ENCODE measurements at regions not wholly inside any gene's neighbourhood (a gene's known extent, or its start where the extent isn't known, plus 50 kb on each side); places are given as distances from the start of the nearest gene placed in this dataset.

DNA sequence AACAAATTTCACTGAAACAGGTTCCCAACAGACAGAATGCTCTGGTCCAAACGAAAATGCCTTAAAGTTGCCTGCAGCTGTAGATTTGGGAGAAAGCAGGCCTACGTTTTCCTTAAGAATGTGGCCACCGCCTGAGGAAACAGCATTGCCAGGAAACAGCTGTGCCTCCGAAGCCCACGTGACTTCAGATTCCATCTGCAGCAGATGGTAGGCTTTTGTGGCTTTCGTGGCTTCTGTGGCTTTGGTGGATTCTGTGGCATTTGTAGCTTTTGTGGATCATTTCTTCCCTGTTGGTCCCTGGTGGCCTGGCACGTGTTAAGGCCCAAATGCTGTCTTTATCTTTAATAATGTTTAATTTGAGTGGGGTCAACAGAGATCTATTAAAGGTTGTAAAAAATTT lies 222.9 kb downstream of the TTLL2 start:
- no peak overlapping the region for H3K4me3 ChIP-seq (replicated peaks; ENCODE audit: low read depth, low read length)
- DNase-seq (ENCODE audit: low read depth): peak; percentile 51

DNA sequence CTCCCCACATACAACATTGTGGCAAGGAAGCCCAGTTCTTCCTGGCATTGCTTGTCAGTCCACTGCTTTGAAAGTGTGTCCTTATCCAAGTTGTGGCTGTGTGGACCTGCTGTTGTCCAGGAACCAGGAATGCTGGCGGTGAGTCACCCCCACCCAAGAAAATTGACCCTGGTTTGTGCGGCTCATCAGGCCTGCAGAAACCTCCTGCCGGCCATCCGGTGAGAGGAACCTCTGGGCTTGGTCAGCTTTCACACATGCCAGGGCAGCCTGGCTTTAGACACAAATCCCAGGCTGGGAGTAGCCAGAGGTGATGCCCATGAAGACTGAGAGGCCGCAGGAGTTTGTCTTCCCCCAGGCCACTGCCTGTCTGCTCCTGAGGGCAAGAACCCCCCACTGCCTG lies 223.6 kb downstream of the TTLL2 start:
- TF ChIP-seq, protein P1, sequence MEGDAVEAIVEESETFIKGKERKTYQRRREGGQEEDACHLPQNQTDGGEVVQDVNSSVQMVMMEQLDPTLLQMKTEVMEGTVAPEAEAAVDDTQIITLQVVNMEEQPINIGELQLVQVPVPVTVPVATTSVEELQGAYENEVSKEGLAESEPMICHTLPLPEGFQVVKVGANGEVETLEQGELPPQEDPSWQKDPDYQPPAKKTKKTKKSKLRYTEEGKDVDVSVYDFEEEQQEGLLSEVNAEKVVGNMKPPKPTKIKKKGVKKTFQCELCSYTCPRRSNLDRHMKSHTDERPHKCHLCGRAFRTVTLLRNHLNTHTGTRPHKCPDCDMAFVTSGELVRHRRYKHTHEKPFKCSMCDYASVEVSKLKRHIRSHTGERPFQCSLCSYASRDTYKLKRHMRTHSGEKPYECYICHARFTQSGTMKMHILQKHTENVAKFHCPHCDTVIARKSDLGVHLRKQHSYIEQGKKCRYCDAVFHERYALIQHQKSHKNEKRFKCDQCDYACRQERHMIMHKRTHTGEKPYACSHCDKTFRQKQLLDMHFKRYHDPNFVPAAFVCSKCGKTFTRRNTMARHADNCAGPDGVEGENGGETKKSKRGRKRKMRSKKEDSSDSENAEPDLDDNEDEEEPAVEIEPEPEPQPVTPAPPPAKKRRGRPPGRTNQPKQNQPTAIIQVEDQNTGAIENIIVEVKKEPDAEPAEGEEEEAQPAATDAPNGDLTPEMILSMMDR (IDR thresholded peaks at IDR 0.05; ENCODE audit: low read length, missing control alignments): no peak
- no peak overlapping the region for H3K4me3 ChIP-seq (replicated peaks; ENCODE audit: low read depth, low read length)
- no peak for DNase-seq (ENCODE audit: low read depth)

More for the DNA sequence above, 222.9 kb downstream of the TTLL2 start:
- TF ChIP-seq, protein P1 (IDR thresholded peaks at IDR 0.05; ENCODE audit: low read length, missing control alignments): no peak

DNA sequence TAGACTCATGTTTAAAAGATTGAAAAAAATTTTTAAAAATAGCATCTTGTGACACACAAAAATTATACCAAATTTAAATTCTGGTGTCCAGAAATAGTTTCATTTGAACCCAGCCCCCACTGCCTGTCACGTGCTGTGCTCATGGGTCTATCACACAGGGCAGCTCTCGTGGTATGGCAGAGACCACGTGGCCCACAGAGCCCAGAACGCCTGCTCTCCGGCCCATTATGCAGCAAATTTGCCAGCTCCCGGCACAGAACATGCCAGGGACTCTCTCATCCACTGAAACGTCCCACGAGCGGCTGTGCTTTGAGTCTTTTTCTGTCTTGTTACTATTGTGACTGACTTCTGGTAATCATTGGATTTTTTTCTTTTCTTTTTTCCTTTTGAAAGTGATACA lies 224.3 kb downstream of the TTLL2 start:
- TF ChIP-seq, protein P1 (IDR thresholded peaks at IDR 0.05; ENCODE audit: low read length, missing control alignments): no peak
- no peak for DNase-seq (ENCODE audit: low read depth)

DNA sequence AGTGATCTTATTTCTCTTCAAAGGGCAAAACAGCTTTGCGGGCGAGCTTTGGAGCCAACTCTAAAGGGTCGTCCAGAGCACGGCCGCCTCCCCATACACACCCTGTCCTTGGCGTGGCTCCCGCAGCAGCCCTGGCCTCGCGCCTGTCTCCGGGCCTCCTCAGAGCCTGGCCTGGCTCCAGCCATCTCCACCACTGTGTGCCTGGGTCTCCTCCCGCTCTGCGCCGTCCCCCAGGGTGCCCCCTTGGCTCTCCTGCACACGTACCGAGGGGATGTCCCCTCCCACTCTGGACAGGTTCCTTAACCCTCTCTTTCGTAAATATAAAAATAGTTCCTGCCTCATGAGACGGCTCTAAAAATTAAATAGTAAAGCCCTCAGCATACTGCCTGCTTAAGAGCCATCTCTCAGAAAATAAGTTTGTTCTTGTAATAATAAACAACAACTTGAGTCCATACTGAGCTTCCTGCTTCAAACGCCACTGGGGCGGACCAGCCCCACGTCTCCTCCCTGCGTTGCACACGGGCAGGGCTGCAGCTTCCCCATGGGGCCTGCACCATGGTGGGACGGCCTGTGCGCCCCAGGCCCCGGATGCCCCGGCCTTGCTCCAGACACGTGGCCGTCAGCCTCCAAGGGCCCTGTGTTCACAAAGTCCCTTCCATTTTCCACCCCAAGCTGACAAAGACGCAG lies 226.2 kb downstream of the TTLL2 start:
- DNase-seq (ENCODE audit: low read depth): peak; percentile 51
- no peak overlapping the region for H3K4me3 ChIP-seq (replicated peaks; ENCODE audit: low read depth, low read length)
- TF ChIP-seq, protein P1 (IDR thresholded peaks at IDR 0.05; ENCODE audit: low read length, missing control alignments): no peak

More for the DNA sequence above, 224.3 kb downstream of the TTLL2 start:
- no peak overlapping the region for H3K4me3 ChIP-seq (replicated peaks; ENCODE audit: low read depth, low read length)

DNA sequence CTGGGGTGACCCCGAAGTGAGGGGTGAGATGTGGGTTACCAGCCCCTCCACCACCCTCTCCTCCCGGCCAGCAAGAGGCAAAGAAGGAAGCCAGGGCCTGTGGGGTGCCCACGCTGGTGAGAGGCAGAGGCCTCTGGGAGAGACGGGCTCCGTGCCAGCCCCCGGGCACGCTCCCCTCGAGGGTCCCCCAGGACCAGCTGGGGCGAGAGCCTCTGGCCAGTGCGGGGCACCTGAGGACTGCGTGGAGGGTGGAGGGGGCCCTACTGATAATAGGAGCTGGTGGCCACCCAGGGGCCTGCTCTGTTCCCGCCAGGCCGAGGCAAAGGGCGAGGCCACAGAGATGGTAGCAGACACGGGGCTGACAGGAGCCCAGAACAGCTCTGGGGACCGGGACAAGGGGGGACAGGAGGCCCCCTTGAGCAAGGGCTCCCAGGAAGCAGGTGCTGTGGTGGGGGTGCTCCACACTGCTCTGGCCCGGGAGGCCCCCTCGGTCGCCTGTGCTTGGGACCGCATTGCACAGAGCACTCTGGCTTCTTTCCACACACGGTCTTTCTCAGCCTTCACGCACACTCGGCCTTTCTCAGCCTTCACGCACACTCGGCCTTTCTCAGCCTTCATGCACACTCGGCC lies 226.9 kb downstream of the TTLL2 start:
- H3K4me3 ChIP-seq (replicated peaks; ENCODE audit: low read depth, low read length): no peak overlapping the region
- no peak for DNase-seq (ENCODE audit: low read depth)
- TF ChIP-seq, protein P1 (IDR thresholded peaks at IDR 0.05; ENCODE audit: low read length, missing control alignments): no peak

DNA sequence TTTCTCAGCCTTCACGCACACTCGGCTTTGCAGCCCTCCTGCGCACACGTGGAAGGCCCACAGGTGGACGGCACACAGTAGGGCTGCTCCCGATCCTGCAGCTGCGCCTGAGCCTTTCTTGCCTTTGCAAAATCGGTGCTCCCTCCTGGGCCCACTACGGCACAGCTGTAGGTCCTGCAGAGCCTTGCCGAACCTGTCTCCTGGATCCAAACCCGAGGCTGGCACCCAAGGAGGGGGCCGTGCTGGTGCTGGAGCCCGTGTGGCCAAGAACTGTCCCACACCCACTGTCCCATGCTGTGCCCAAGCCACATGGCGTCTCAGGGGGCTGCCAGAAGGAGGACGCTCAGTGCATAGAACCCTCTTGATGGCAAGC lies 227.4 kb downstream of the TTLL2 start:
- TF ChIP-seq, protein P1 (IDR thresholded peaks at IDR 0.05; ENCODE audit: low read length, missing control alignments): no peak
- H3K4me3 ChIP-seq (replicated peaks; ENCODE audit: low read depth, low read length): no peak overlapping the region
- no peak for DNase-seq (ENCODE audit: low read depth)

Data from fibroblast of pulmonary artery (primary cell).